ENCODE measurements at regions not wholly inside any gene's neighbourhood (a gene's known extent, or its start where the extent isn't known, plus 50 kb on each side); places are given as distances from the start of the nearest gene placed in this dataset.

- no peak overlapping the region for H3K4me3 ChIP-seq (ENCODE audit: low read depth, low read length)
- Mint-ChIP-seq H3K27ac (ENCODE audit: unreplicated experiment) (no peak overlapping the region), H3K4me1 (ENCODE audit: low read depth, unreplicated experiment) (peaks cover 6% of the 10 kb centered on the region), H3K4me3 (ENCODE audit: unreplicated experiment) (no peak overlapping the region), H3K9me3 (ENCODE audit: unreplicated experiment) (no peaks in the 10 kb centered on the region), H3K36me3 (ENCODE audit: insufficient read depth, unreplicated experiment) (no peaks in the 10 kb centered on the region), H3K27me3 (ENCODE audit: insufficient read depth, unreplicated experiment) (no peaks in the 10 kb centered on the region)
- CTCF ChIA-PET: no interaction called here
- POLR2A ChIA-PET: no interaction called here
- DNase-seq: no peak
- no peaks in the 10 kb centered on the region for H3K4me1 ChIP-seq
- H3K9me3 ChIP-seq: no peaks in the 10 kb centered on the region
- no TSS peak for BruUV-seq (replicated peaks)
- TF ChIP-seq CTCF (IDR thresholded peaks at IDR 0.05; ENCODE audit: insufficient read depth in 1 of 2, low read depth in 1 of 2, low read length in 1 of 2, severe bottlenecking in 1 of 2, unreplicated experiment in 1 of 2): no peak
- no peaks in the 10 kb centered on the region; the same call in 1 of the 2 replicates for H3K36me3 ChIP-seq (ENCODE audit: control insufficient read depth, insufficient read depth, low read length)
- intact Hi-C loops (cut with micrococcal nuclease; ENCODE audit: unreplicated experiment): no loop called here
- H3K27me3 ChIP-seq (replicated peaks; ENCODE audit: control insufficient read depth, insufficient read depth, low read length): no peaks in the 10 kb centered on the region
These were observed 78.5 kb upstream of the CLCN4 start for GRCh38 chrX:10078266-10078665.

- Histone ChIP-seq H3K9me3 (no peaks in the 10 kb centered on the region), H3K4me1 (no peaks in the 10 kb centered on the region), H3K36me3 (ENCODE audit: control insufficient read depth, insufficient read depth, low read length) (no peaks in the 10 kb centered on the region; the same call in 1 of the 2 replicates), H3K4me3 (ENCODE audit: low read depth, low read length) (no peak overlapping the region), H3K27me3 (replicated peaks; ENCODE audit: control insufficient read depth, insufficient read depth, low read length) (no peaks in the 10 kb centered on the region)
- ChIA-PET POLR2A (no interaction called here), CTCF (no interaction called here)
- H3K36me3 Mint-ChIP-seq (ENCODE audit: insufficient read depth, unreplicated experiment): no peaks in the 10 kb centered on the region
- H3K27ac Mint-ChIP-seq (ENCODE audit: unreplicated experiment): no peak overlapping the region
- H3K9me3 Mint-ChIP-seq (ENCODE audit: unreplicated experiment): no peaks in the 10 kb centered on the region
- peaks cover 6% of the 10 kb centered on the region for H3K4me1 Mint-ChIP-seq (ENCODE audit: low read depth, unreplicated experiment)
- no peak overlapping the region for H3K4me3 Mint-ChIP-seq (ENCODE audit: unreplicated experiment)
- no peak for TF ChIP-seq CTCF (IDR thresholded peaks at IDR 0.05; ENCODE audit: insufficient read depth in 1 of 2, low read depth in 1 of 2, low read length in 1 of 2, severe bottlenecking in 1 of 2, unreplicated experiment in 1 of 2)
- DNase-seq: peak in 1 of 2 experiments; percentile 5
- BruUV-seq (replicated peaks): no TSS peak
- H3K27me3 Mint-ChIP-seq (ENCODE audit: insufficient read depth, unreplicated experiment): no peaks in the 10 kb centered on the region
- intact Hi-C loops (cut with micrococcal nuclease; ENCODE audit: unreplicated experiment): no loop called here
These were observed 77.5 kb upstream of the CLCN4 start for GRCh38 chrX:10079231-10079630.

- Histone ChIP-seq H3K4me1 (no peaks in the 10 kb centered on the region), H3K36me3 (ENCODE audit: control insufficient read depth, insufficient read depth, low read length) (no peaks in the 10 kb centered on the region; the same call in 1 of the 2 replicates), H3K9me3 (no peaks in the 10 kb centered on the region), H3K27me3 (replicated peaks; ENCODE audit: control insufficient read depth, insufficient read depth, low read length) (no peaks in the 10 kb centered on the region), H3K4me3 (ENCODE audit: low read depth, low read length) (no peak overlapping the region)
- H3K27ac Mint-ChIP-seq (ENCODE audit: unreplicated experiment): no peak overlapping the region
- H3K36me3 Mint-ChIP-seq (ENCODE audit: insufficient read depth, unreplicated experiment): no peaks in the 10 kb centered on the region
- BruUV-seq (replicated peaks): no TSS peak
- H3K4me1 Mint-ChIP-seq (ENCODE audit: low read depth, unreplicated experiment): peaks cover 6% of the 10 kb centered on the region
- DNase-seq: no peak
- intact Hi-C loops (cut with micrococcal nuclease; ENCODE audit: unreplicated experiment): no loop called here
- TF ChIP-seq CTCF (IDR thresholded peaks at IDR 0.05; ENCODE audit: insufficient read depth in 1 of 2, low read depth in 1 of 2, low read length in 1 of 2, severe bottlenecking in 1 of 2, unreplicated experiment in 1 of 2): no peak
- ChIA-PET POLR2A (no interaction called here), CTCF (interaction anchor here (1.1 kb wide), 1 partner anchor 36 kb away, joined by 3 read pairs; no protein-coding TSS in a partner anchor)
- H3K9me3 Mint-ChIP-seq (ENCODE audit: unreplicated experiment): no peaks in the 10 kb centered on the region
- no peaks in the 10 kb centered on the region for H3K27me3 Mint-ChIP-seq (ENCODE audit: insufficient read depth, unreplicated experiment)
- no peak overlapping the region for H3K4me3 Mint-ChIP-seq (ENCODE audit: unreplicated experiment)
These were observed 73.0 kb upstream of the CLCN4 start for GRCh38 chrX:10083809-10084208.

All from Caco-2 (cell line).